H1 (cell line): ENCODE measurements at regions not wholly inside any gene's neighbourhood (a gene's known extent, or its start where the extent isn't known, plus 50 kb on each side); places are given as distances from the start of the nearest gene placed in this dataset.
"Not testable (repeated sequence)": the region's sequence is repeated elsewhere in the genome, so short reads cannot be mapped to it uniquely, and the experiment has no call there.

Source experiments
- CTCF ChIA-PET: fragments of 300-600 bp; sonication (Branson Sonifier 250); formaldehyde crosslinking; loops from one replicate; lab custom pipeline; 2021; ENCODE audit not compliant: partially characterized antibody; lab: Charles Lee
- POLR2A ChIA-PET: fragments of 300-600 bp; sonication (Branson Sonifier 250); formaldehyde crosslinking; loops from one replicate; lab custom pipeline; 2021; ENCODE audit warnings: inconsistent platforms; ENCODE audit not compliant: partially characterized antibody; lab: Charles Lee
- DNase-seq, 2 experiments: peaks; one replicate each; pipeline versions ENCODE4 v3.0.0 to v3.0.0-alpha.2; 2010 to 2022; ENCODE audit warnings: low spot score in 2 of 2, low read depth in 1 of 2, mixed read lengths in 1 of 2
- FAIRE-seq: peaks from 2 replicates; lab custom pipeline; 2011; peaks lifted over from hg19 to GRCh38; lab: Jason Lieb, UNC
- H2AFZ ChIP-seq: 2 replicates; pipeline ENCODE4 v1.8.1; 2012; ENCODE audit warnings: low read length, inconsistent platforms
- H2AK5ac ChIP-seq: 2 replicates; pipeline ENCODE4 v1.6.1; 2013; ENCODE audit warnings: low read depth, low read length
- H2BK120ac ChIP-seq: replicated peaks from 2 replicates; pipeline ENCODE3; 2013; ENCODE audit warnings: low read depth, low read length, inconsistent platforms
- H2BK12ac ChIP-seq: 2 replicates; pipeline ENCODE4 v1.6.1; 2013; ENCODE audit warnings: low read depth, low read length
- H2BK15ac ChIP-seq: 2 replicates; pipeline ENCODE4 v1.6.1; 2013; ENCODE audit warnings: low read length
- H2BK20ac ChIP-seq: 2 replicates; pipeline ENCODE4 v1.6.1; 2013; ENCODE audit warnings: low read length
- H2BK5ac ChIP-seq: 2 replicates; pipeline ENCODE4 v1.6.1; 2013; ENCODE audit warnings: low read depth, low read length
- H3K14ac ChIP-seq: 2 replicates; pipeline ENCODE4 v1.6.1; 2013; ENCODE audit warnings: inconsistent platforms; ENCODE audit not compliant: insufficient read length
- H3K18ac ChIP-seq: 2 replicates; pipeline ENCODE4 v1.6.1; 2013; ENCODE audit warnings: low read length; ENCODE audit errors: extremely low read depth
- H3K23ac ChIP-seq: 2 replicates; pipeline ENCODE4 v1.6.1; 2013; ENCODE audit warnings: inconsistent platforms; ENCODE audit not compliant: insufficient read length
- H3K23me2 ChIP-seq: 2 replicates; pipeline ENCODE4 v1.6.1; 2013; ENCODE audit warnings: low read depth, low read length
- H3K27ac ChIP-seq: 2 replicates; pipeline ENCODE4 v1.6.1; 2011; ENCODE audit warnings: low read depth, low read length, inconsistent platforms
- H3K27me3 ChIP-seq, 4 experiments: replicated peaks in 1 of 4; 1 replicate in 1 of 4; 2 replicates in 3 of 4; pipeline versions ENCODE4 v1.6.1 to v1.8.1; 2011 to 2013; ENCODE audit warnings: low read length in 3 of 4, mild to moderate bottlenecking in 3 of 4, inconsistent platforms in 2 of 4, mixed read lengths in 2 of 4, moderate library complexity in 1 of 4; ENCODE audit not compliant: control insufficient read depth in 3 of 4, insufficient read depth in 3 of 4; ENCODE audit errors: extremely low read depth in 1 of 4
- H3K36me3 ChIP-seq, 4 experiments: 2 replicates each; pipeline versions ENCODE4 v1.6.1 to v1.8.1; 2011 to 2013; ENCODE audit warnings: mild to moderate bottlenecking in 4 of 4, low read length in 3 of 4, moderate library complexity in 2 of 4, control low read depth in 1 of 4, inconsistent platforms in 1 of 4; ENCODE audit not compliant: insufficient read depth in 4 of 4, control insufficient read depth in 2 of 4
- H3K4ac ChIP-seq: replicated peaks from 2 replicates; pipeline ENCODE3; 2013; ENCODE audit warnings: low read length, low read depth, mixed read lengths, inconsistent platforms; ENCODE audit not compliant: insufficient read length
- H3K4me1 ChIP-seq, 4 experiments: replicated peaks in 1 of 4; 1 replicate in 1 of 4; 2 replicates in 3 of 4; pipeline versions ENCODE4 v1.6.1 to v1.8.1; 2011 to 2013; ENCODE audit warnings: low read length in 3 of 4, inconsistent platforms in 2 of 4, mixed read lengths in 1 of 4; ENCODE audit not compliant: insufficient read depth in 4 of 4, control insufficient read depth in 3 of 4
- H3K4me2 ChIP-seq, 2 experiments: 2 replicates each; pipeline versions ENCODE4 v1.6.1 to v1.8.1; 2011 to 2013; ENCODE audit warnings: low read depth in 2 of 2, low read length in 2 of 2, control low read depth in 1 of 2, inconsistent platforms in 1 of 2, mild to moderate bottlenecking in 1 of 2; ENCODE audit not compliant: insufficient read depth in 1 of 2
- H3K4me3 ChIP-seq, 4 experiments: fragments of 200-600, 300-600 bp in 1 of 4; sonication (generic), shearing (Covaris generic), sonication (Bioruptor Twin) in 1 of 4; 2 replicates each; pipeline versions ENCODE4 v1.5.1 to v1.8.1; 2011 to 2016; ENCODE audit warnings: low read length in 4 of 4, low read depth in 3 of 4, control low read depth in 2 of 4, inconsistent platforms in 2 of 4, mild to moderate bottlenecking in 2 of 4, mixed read lengths in 1 of 4, moderate library complexity in 1 of 4; ENCODE audit not compliant: insufficient read depth in 2 of 4; ENCODE audit errors: extremely low read depth in 1 of 4
- H3K56ac ChIP-seq: replicated peaks from 2 replicates; pipeline ENCODE3; 2013; ENCODE audit warnings: low read depth, mild to moderate bottlenecking, mixed read lengths, low read length, inconsistent platforms; ENCODE audit not compliant: insufficient read length
- H3K79me1 ChIP-seq: 2 replicates; pipeline ENCODE4 v1.6.1; 2013; ENCODE audit warnings: low read depth, low read length, control low read depth
- H3K79me2 ChIP-seq, 2 experiments: 2 replicates each; pipeline versions ENCODE4 v1.6.1 to v1.8.1; 2012 to 2013; ENCODE audit warnings: low read length in 2 of 2, mild to moderate bottlenecking in 2 of 2, inconsistent platforms in 1 of 2; ENCODE audit not compliant: insufficient read depth in 2 of 2, control insufficient read depth in 1 of 2
- H3K9ac ChIP-seq, 4 experiments: replicated peaks in 1 of 4; 1 replicate in 1 of 4; 2 replicates in 3 of 4; pipeline versions ENCODE4 v1.6.1 to v1.8.1; 2011 to 2013; ENCODE audit warnings: low read depth in 3 of 4, low read length in 3 of 4, control low read depth in 2 of 4, mild to moderate bottlenecking in 2 of 4, moderate library complexity in 2 of 4, inconsistent platforms in 1 of 4; ENCODE audit errors: extremely low read depth in 1 of 4
- H3K9me3 ChIP-seq, 2 experiments: 2 replicates each; pipeline versions ENCODE4 v1.6.1 to v1.8.1; 2012 to 2013; ENCODE audit warnings: mild to moderate bottlenecking in 2 of 2, moderate library complexity in 2 of 2, control low read depth in 1 of 2, inconsistent platforms in 1 of 2, low read depth in 1 of 2, low read length in 1 of 2, mixed read lengths in 1 of 2; ENCODE audit not compliant: insufficient read depth in 2 of 2
- H4K20me1 ChIP-seq, 2 experiments: replicated peaks in 1 of 2; 2 replicates each; pipeline versions ENCODE3 to v1.8.1; 2011 to 2013; ENCODE audit warnings: inconsistent platforms in 2 of 2, low read length in 2 of 2, mild to moderate bottlenecking in 1 of 2; ENCODE audit not compliant: insufficient read depth in 2 of 2, control insufficient read depth in 1 of 2
- H4K5ac ChIP-seq: 2 replicates; pipeline ENCODE4 v1.6.1; 2013; ENCODE audit warnings: low read length, low read depth, mixed read lengths, inconsistent platforms; ENCODE audit not compliant: insufficient read length
- H4K8ac ChIP-seq: 2 replicates; pipeline ENCODE4 v1.8.0; 2013; ENCODE audit warnings: mild to moderate bottlenecking, moderate library complexity, low read length, inconsistent platforms; ENCODE audit not compliant: insufficient read depth; ENCODE audit errors: extremely low read depth
- H4K91ac ChIP-seq: replicated peaks from 2 replicates; pipeline ENCODE3; 2013; ENCODE audit warnings: low read length, mixed read lengths, inconsistent platforms; ENCODE audit not compliant: insufficient read length
- WGBS, 2 experiments: shearing (Covaris generic) in 1 of 2; methylation state at CpG; one replicate each; pipeline versions ENCODE4 v1.1.6 to v1.1.7; 2013 to 2015; ENCODE audit warnings: low lambda C conversion rate in 2 of 2, mixed read lengths in 2 of 2, inconsistent platforms in 1 of 2, low coverage in 1 of 2, missing lambda C conversion rate in 1 of 2; ENCODE audit not compliant: insufficient replicate concordance in 2 of 2, insufficient coverage in 1 of 2, insufficient read length in 1 of 2; ENCODE audit errors: extremely low coverage in 1 of 2, missing lambda C conversion rate in 1 of 2; 5-methylcytosine and 5-hydroxymethylcytosine counted together

- H4K20me1 ChIP-seq, H2AK5ac ChIP-seq, POLR2A ChIA-PET, FAIRE-seq, H2BK20ac ChIP-seq, H4K8ac ChIP-seq, H2BK120ac ChIP-seq, H2BK12ac ChIP-seq, H4K91ac ChIP-seq, H3K4me1 ChIP-seq, H3K4ac ChIP-seq, H3K27me3 ChIP-seq, H3K56ac ChIP-seq, H3K36me3 ChIP-seq, H3K27ac ChIP-seq, H2BK5ac ChIP-seq, DNase-seq, H3K18ac ChIP-seq, H3K79me1 ChIP-seq, H3K23me2 ChIP-seq, H3K4me3 ChIP-seq, H2AFZ ChIP-seq, H3K14ac ChIP-seq, H2BK15ac ChIP-seq, H3K4me2 ChIP-seq, H3K9me3 ChIP-seq, H3K9ac ChIP-seq, H3K79me2 ChIP-seq, H4K5ac ChIP-seq, H3K23ac ChIP-seq: not testable (repeated sequence)
- CTCF ChIA-PET: interaction anchor here (1.4 kb wide), 1 partner anchor 266 kb away, joined by 3 read pairs; no protein-coding TSS in a partner anchor
- WGBS, 2 experiments: 87% methylated on average over 2 of the region's 2 CpGs; no CpG with 5 or more reads in 1 of the 2 experiments
Observed at GRCh38 chr3:176605553-176605952, 591.7 kb downstream of the TBL1XR1 start.
